Smooth muscle cell (in vitro differentiated cells): ENCODE measurements at regions not wholly inside any gene's neighbourhood (a gene's known extent, or its start where the extent isn't known, plus 50 kb on each side); places are given as distances from the start of the nearest gene placed in this dataset.
"Not testable (repeated sequence)": the region's sequence is repeated elsewhere in the genome, so short reads cannot be mapped to it uniquely, and the experiment has no call there.

ENCODE experiments used
- DNase-seq: peaks from one replicate; lab custom pipeline; 2025; ENCODE audit not compliant: unreplicated experiment; lab: John Stamatoyannopoulos, UW
- H2AFZ ChIP-seq: fragments of 200-600 bp; sonication (generic); 2 replicates; pipeline ENCODE4 v1.6.0; 2016; ENCODE audit warnings: antibody characterized with exemption, low read depth, mild to moderate bottlenecking
- H3F3A ChIP-seq: fragments of 200-600 bp; sonication (generic); 2 replicates; pipeline ENCODE4 v1.6.0; 2017; ENCODE audit warnings: antibody characterized with exemption, low read depth
- H3K27ac ChIP-seq: fragments of 200-600 bp; sonication (generic); 2 replicates; pipeline ENCODE4 v1.5.1; 2016; ENCODE audit warnings: low read depth, mild to moderate bottlenecking
- H3K27me3 ChIP-seq: fragments of 200-600 bp; sonication (generic); 2 replicates; pipeline ENCODE4 v1.6.1; 2016; ENCODE audit warnings: low read depth, mild to moderate bottlenecking
- H3K36me3 ChIP-seq: fragments of 200-600 bp; sonication (generic); 2 replicates; pipeline ENCODE4 v1.5.1; 2016; ENCODE audit warnings: low read depth
- H3K4me1 ChIP-seq: fragments of 200-600 bp; sonication (generic); 2 replicates; pipeline ENCODE4 v1.5.1; 2016; ENCODE audit warnings: low read depth
- H3K4me2 ChIP-seq: fragments of 200-600 bp; sonication (generic); 2 replicates; pipeline ENCODE4 v1.6.0; 2016; ENCODE audit warnings: mild to moderate bottlenecking
- H3K4me3 ChIP-seq: fragments of 200-600 bp; sonication (generic); 2 replicates; pipeline ENCODE4 v1.5.1; 2016; ENCODE audit warnings: mild to moderate bottlenecking
- H3K79me2 ChIP-seq: fragments of 200-600 bp; sonication (generic); 2 replicates; pipeline ENCODE4 v1.6.0; 2016; ENCODE audit warnings: low read depth, mild to moderate bottlenecking
- H3K9ac ChIP-seq: fragments of 200-600 bp; sonication (generic); 2 replicates; pipeline ENCODE4 v1.6.0; 2016; ENCODE audit warnings: low read depth
- H3K9me3 ChIP-seq: fragments of 200-600 bp; sonication (generic); replicated peaks from 2 replicates; pipeline ENCODE4 v1.5.1; 2016; ENCODE audit warnings: low read depth
- H4K20me1 ChIP-seq: fragments of 200-600 bp; sonication (generic); 2 replicates; pipeline ENCODE4 v1.6.0; 2016; ENCODE audit warnings: low read depth
- WGBS: methylation state at CpG from one replicate; pipeline ENCODE4 v1.1.7; 2016; ENCODE audit warnings: low lambda C conversion rate; 5-methylcytosine and 5-hydroxymethylcytosine counted together
- TF ChIP-seq, protein P1 (sequence below): fragments of 200-600 bp; sonication (generic); IDR thresholded peaks from 2 replicates; pipeline ENCODE4 v1.5.1; 2017; ENCODE audit warnings: borderline replicate concordance, mild to moderate bottlenecking, antibody characterized with exemption; ENCODE audit not compliant: insufficient read depth, poor library complexity, severe bottlenecking

DNA sequence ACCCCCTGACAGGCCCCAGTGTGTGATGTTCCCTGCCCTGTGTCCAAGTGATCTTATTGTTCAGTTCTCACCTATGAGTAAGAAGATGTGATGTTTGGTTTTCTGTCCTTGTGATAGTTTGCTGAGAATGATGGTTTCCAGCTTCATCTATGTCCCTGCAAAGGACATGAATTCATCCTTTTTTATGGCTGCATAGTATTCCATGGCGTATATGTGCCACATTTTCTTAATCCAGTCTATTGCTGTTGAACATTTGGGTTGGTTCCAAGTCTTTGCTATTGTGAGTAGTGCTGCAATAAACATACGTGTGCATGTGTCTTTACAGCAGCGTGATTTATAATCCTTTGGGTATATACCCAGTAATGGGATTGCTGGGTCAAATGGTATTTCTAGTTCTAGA is 156.1 kb downstream of the SEPTIN7 start:
- H3K36me3 ChIP-seq, H2AFZ ChIP-seq, H3F3A ChIP-seq, H3K4me3 ChIP-seq, H3K9ac ChIP-seq, DNase-seq, H3K27ac ChIP-seq, H4K20me1 ChIP-seq, H3K27me3 ChIP-seq, H3K79me2 ChIP-seq, H3K4me1 ChIP-seq, H3K9me3 ChIP-seq, H3K4me2 ChIP-seq: not testable (repeated sequence)
- WGBS = 99% methylated on average over 3 of the region's 3 CpGs

DNA sequence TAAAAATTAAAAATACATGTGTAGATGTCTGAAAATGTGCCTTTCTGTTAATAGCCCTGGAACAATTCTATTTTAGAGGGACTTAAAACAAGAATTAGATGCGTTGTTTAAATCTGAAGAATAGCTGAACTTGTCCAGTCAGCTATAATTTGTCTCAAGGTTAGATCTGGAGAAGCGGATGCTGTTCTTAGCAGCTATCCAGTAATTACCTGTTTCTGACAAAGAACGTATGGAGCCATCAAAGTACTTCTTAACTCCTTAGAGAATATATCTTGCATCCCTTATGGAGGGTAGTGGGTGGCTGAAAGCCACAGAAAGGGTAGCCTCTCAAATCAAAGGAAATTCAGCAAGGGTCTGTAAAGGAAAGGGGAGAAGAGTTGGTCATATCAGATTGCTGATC is 160.4 kb downstream of the SEPTIN7 start:
- not testable (repeated sequence) for H3K4me1 ChIP-seq, H3K9ac ChIP-seq
- WGBS = 78% methylated on average over 3 of the region's 3 CpGs

DNA sequence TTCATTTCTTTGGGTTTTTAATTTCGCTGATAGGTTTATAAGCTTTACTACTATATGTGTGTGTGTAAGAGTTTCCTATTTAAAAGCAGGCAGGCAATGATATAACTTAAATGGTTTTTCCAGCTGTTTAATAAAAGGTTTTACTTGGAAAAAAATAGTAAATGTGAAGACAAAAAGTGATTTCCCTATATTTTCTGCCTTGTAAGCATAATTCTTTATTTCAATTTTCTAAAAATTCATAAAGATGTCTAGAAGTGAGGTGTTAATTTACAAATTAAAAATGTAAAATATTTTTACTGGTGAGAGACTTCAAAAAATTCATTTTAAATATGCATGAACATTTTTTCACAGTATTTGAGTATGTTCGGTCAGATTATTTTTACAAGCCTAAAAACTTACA is 161.8 kb downstream of the SEPTIN7 start:
- H3K4me3 ChIP-seq, H3K9ac ChIP-seq, H3K27me3 ChIP-seq, H3K4me2 ChIP-seq, H3F3A ChIP-seq, H3K9me3 ChIP-seq, H3K36me3 ChIP-seq, H3K4me1 ChIP-seq, H3K79me2 ChIP-seq, H2AFZ ChIP-seq, H3K27ac ChIP-seq, DNase-seq, H4K20me1 ChIP-seq: not testable (repeated sequence)
- WGBS = 100% methylated on average over 2 of the region's 2 CpGs

More for the DNA sequence above, 160.4 kb downstream of the SEPTIN7 start:
- H3K79me2 ChIP-seq, H4K20me1 ChIP-seq, H3K36me3 ChIP-seq, H3F3A ChIP-seq, H3K4me3 ChIP-seq, H3K4me2 ChIP-seq, H3K27me3 ChIP-seq, H3K9me3 ChIP-seq, H2AFZ ChIP-seq, H3K27ac ChIP-seq, DNase-seq: not testable (repeated sequence)

DNA sequence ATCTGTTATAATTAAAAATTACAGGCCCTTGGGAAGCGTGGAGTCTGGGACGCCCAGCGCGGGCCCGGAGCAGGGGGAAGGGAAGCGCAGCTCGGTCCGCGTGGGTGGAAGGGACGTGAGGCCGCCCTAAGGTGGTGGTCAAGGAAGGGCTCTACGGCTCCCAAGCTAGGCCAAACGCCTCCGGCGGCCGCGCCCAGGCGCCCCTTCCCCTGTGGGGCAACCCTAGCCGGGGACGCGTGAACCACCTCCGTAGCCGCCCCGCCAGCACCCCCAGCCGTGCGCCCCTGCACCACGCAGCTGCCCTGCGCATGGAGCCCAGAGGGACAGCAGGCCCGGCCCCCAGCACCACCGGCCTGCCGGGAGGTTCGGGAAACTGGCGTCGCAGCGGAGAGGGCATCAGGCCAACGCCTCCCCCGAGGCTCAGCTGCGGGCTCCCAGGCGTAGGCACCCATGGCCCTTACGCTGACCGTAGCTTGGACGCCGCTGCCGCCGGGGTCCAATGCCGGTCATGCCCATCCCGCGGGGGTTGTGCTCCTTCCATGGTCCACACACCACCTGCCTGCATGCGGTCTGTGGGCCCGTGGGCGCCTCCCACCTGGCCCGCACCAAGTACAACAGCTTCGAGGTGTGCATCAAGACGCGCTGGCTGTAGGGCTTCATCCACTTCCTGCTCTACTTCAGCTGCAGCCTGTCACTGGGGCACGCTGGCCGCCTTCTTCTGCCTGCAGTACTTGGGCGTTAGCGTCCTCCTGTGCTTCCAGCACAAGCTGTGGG is 166.7 kb downstream of the SEPTIN7 start:
- no peaks in the 10 kb centered on the region for H3F3A ChIP-seq
- no peak overlapping the region for H3K4me3 ChIP-seq
- H3K27me3 ChIP-seq = no peaks in the 10 kb centered on the region
- no peak overlapping the region for H3K27ac ChIP-seq
- H3K4me2 ChIP-seq = no peak overlapping the region
- no peaks in the 10 kb centered on the region for H3K36me3 ChIP-seq
- DNase-seq = no peak
- H3K9me3 ChIP-seq = no peaks in the 10 kb centered on the region
- TF ChIP-seq, protein P1, sequence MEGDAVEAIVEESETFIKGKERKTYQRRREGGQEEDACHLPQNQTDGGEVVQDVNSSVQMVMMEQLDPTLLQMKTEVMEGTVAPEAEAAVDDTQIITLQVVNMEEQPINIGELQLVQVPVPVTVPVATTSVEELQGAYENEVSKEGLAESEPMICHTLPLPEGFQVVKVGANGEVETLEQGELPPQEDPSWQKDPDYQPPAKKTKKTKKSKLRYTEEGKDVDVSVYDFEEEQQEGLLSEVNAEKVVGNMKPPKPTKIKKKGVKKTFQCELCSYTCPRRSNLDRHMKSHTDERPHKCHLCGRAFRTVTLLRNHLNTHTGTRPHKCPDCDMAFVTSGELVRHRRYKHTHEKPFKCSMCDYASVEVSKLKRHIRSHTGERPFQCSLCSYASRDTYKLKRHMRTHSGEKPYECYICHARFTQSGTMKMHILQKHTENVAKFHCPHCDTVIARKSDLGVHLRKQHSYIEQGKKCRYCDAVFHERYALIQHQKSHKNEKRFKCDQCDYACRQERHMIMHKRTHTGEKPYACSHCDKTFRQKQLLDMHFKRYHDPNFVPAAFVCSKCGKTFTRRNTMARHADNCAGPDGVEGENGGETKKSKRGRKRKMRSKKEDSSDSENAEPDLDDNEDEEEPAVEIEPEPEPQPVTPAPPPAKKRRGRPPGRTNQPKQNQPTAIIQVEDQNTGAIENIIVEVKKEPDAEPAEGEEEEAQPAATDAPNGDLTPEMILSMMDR = no peak
- H3K79me2 ChIP-seq = no peaks in the 10 kb centered on the region
- H3K4me1 ChIP-seq = no peaks in the 10 kb centered on the region
- no peaks in the 10 kb centered on the region for H4K20me1 ChIP-seq
- WGBS = 97% methylated on average over 44 of the region's 59 CpGs
- no peak overlapping the region for H2AFZ ChIP-seq
- no peak overlapping the region for H3K9ac ChIP-seq

DNA sequence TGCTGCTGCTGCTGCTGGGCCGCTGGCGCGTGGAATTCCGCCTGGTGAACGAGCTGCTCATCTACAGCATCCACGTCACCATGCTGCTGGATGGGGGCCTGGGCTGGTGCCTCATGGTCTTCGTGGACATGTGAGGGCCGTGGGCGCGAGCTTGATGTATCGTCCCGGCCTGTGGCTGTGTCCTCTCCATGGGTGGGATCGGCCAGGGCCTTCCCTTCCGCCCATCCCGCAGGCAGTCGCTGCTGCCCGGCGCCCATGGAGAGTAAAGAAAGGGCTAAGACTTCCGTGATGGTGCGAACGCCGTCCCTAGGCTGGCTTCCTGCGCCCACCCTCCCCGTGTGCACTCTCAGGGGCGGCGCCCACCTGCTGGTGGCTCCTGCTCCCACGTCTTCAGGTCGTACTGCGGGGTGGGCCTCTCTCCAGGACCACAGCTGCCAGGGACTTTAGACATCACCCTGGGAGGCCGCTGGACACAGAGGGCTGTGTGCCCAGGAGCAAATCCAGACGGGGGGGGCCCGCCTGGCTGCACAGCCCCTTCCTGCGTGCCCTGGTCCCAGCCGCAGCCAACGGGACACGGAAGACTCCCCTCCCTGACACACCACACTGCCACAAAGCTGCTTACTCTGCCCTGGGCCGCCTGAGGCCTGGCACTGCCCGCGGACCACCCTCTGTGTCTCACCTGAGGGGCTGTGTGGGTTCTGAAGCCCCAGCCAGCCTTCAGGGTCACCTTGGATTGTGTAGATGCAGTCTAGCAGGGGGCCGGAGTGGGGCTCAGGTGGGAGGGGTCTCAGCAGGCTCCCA is 167.5 kb downstream of the SEPTIN7 start:
- no peaks in the 10 kb centered on the region for H4K20me1 ChIP-seq

More for the DNA sequence above, 167.5 kb downstream of the SEPTIN7 start:
- WGBS = 94% methylated on average over 40 of the region's 40 CpGs
- TF ChIP-seq, protein P1 = no peak
- H3K4me3 ChIP-seq = no peak overlapping the region
- no peak overlapping the region for H2AFZ ChIP-seq
- H3K4me1 ChIP-seq = no peaks in the 10 kb centered on the region
- no peaks in the 10 kb centered on the region for H3K36me3 ChIP-seq
- H3K9me3 ChIP-seq = no peaks in the 10 kb centered on the region
- no peak overlapping the region for H3K4me2 ChIP-seq
- no peak overlapping the region for H3K9ac ChIP-seq
- H3F3A ChIP-seq = no peaks in the 10 kb centered on the region
- H3K27me3 ChIP-seq = no peaks in the 10 kb centered on the region
- no peak overlapping the region for H3K27ac ChIP-seq
- H3K79me2 ChIP-seq = no peaks in the 10 kb centered on the region
- DNase-seq = no peak
